A673 (cell line): ENCODE measurements at regions not wholly inside any gene's neighbourhood (a gene's known extent, or its start where the extent isn't known, plus 50 kb on each side); places are given as distances from the start of the nearest gene placed in this dataset.

Experiments
- EZH2 ChIP-seq: fragments of 200-600 bp; sonication (generic); IDR thresholded peaks from 2 replicates; pipeline ENCODE4 v1.6.1; 2017; ENCODE audit warnings: borderline replicate concordance, low read depth, mild to moderate bottlenecking, mixed read lengths, antibody characterized with exemption, low read length; ENCODE audit not compliant: poor library complexity, severe bottlenecking
- TF ChIP-seq, protein P1 (sequence below): fragments of 300-800, 200-600 bp; sonication (generic); conservative IDR thresholded peaks from 2 replicates; pipeline ENCODE4 v1.5.1; 2017; ENCODE audit warnings: low read depth, mild to moderate bottlenecking, antibody characterized with exemption, low read length, moderate library complexity, mixed read lengths

DNA sequence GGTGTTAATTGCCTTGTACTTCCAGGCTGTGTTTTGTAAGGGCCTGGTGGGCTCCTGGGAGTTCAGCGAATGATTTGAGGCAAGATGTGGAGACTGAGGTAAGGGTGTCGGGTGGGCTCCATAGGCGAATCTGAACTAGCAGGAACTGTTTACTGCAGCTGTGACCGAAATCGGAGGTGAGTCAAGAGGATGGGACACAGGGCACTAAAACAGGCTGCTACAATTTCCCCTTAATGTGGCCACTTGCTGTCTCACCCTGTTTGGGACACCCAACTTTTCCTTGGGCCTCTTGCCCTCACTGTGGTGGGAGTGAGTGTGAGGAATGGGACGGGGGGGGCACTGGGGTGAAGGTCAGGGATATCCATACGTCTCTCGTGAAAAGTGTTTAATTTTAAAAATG, 53.9 kb upstream of the MCUR1 start:
- TF ChIP-seq, protein P1, sequence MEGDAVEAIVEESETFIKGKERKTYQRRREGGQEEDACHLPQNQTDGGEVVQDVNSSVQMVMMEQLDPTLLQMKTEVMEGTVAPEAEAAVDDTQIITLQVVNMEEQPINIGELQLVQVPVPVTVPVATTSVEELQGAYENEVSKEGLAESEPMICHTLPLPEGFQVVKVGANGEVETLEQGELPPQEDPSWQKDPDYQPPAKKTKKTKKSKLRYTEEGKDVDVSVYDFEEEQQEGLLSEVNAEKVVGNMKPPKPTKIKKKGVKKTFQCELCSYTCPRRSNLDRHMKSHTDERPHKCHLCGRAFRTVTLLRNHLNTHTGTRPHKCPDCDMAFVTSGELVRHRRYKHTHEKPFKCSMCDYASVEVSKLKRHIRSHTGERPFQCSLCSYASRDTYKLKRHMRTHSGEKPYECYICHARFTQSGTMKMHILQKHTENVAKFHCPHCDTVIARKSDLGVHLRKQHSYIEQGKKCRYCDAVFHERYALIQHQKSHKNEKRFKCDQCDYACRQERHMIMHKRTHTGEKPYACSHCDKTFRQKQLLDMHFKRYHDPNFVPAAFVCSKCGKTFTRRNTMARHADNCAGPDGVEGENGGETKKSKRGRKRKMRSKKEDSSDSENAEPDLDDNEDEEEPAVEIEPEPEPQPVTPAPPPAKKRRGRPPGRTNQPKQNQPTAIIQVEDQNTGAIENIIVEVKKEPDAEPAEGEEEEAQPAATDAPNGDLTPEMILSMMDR = no peak
- TF ChIP-seq EZH2 = no peak
